ENCODE measurements at regions not wholly inside any gene's neighbourhood (a gene's known extent, or its start where the extent isn't known, plus 50 kb on each side); places are given as distances from the start of the nearest gene placed in this dataset.
"Not testable (repeated sequence)": the region's sequence is repeated elsewhere in the genome, so short reads cannot be mapped to it uniquely, and the experiment has no call there.

- DNase-seq (ENCODE audit: low read depth in 4 of 4, low spot score in 3 of 4): no peak
These were observed 178.3 kb downstream of the CHIC2 start for GRCh38 chr4:53886090-53886489.

DNA sequence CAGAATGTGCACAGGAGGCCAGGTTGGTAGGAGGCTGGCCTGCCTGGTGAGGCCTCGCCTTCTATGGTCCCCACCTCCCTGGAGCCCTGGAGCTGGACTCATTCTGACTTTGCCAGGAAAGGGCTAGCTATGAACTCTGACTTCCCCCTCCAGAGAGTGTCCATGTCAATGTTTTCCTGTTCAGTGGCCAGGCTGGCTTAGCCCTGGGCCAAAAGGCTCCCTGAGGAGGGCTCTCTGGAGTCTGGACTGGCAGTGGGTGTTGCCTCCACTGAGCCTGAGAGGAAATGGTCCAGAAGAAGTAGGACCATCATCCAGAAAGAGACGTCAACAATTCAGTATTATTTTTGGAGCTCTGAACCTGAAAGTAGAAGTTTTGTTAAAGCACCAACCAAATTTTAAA is 178.7 kb downstream of the CHIC2 start:
- DNase-seq (ENCODE audit: low read depth in 4 of 4, low spot score in 3 of 4): no peak

DNA sequence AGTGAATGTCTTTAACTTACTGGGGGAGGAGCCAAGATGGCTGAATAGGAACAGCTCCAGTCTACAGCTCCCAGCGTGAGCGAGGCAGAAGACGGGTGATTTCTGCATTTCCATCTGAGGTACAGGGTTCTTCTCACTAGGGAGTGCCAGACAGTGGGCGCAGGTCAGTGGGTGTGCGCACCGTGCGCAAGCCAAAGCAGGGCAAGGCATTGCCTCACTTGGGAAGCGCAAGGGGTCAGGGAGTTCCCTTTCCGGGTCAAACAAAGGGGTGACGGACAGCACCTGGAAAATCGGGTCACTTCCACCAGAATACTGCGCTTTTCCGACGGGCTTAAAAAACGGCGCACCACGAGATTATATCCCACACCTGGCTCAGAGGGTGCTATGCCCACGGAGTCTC is 187.3 kb downstream of the CHIC2 start:
- DNase-seq (ENCODE audit: low read depth in 4 of 4, low spot score in 3 of 4): not testable (repeated sequence)

- no peak for DNase-seq (ENCODE audit: low read depth in 4 of 4, low spot score in 3 of 4)
These were observed 198.3 kb downstream of the CHIC2 start for GRCh38 chr4:53866055-53866454.

DNA sequence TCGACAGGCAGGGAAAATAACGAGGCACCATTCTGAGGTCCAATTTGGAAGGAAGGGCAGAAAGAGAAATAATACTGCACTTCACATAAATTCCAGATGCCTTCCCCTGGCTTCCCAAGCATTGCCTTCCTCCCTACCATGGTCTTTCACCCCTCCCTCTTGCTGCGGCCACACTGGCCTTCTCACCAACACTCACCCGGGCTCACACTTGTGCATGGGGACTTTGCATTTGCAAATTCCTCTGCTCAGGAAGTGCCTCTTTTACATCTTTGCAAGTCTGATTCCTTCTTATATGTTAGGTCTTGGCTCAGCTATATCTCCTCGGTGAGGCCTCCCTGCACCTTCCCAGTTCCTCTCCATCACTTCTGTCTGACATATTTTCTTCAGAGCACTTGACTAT is 199.4 kb downstream of the CHIC2 start:
- no peak for DNase-seq (ENCODE audit: low read depth in 4 of 4, low spot score in 3 of 4)

DNA sequence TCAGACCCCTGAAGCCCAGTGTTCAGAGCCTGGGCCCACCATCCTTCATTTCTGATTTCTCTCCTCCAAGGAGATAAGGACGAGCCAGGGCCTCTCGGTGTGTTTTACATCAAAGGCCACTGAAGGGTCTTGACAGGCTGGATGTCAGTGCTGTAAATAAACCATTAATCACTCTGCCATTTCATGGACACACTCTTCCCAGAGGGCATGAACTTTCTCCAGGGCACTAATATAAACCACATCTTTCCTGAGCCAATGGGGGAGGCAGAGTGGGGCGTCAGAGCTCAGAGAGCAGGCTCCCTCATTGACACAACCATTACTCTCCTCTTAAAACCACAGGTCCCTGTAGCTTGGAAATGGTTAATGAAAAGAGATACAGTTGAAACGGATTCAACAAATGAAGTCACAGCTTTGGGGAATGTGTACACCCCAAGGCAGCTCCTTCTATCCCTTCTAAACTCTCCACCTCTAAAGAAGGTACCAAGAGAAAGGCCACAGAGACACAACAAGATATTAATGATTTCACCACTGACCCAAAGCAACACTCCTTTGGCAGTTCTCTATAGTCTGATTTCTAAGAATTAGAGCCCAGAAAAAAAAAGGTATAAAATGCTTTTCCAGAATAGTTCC is 200.6 kb downstream of the CHIC2 start:
- DNase-seq (ENCODE audit: low read depth in 4 of 4, low spot score in 3 of 4): no peak

GRCh38 chr4:53863158-53863557 is 201.2 kb downstream of the CHIC2 start:
- DNase-seq (ENCODE audit: low read depth in 4 of 4, low spot score in 3 of 4): peak in 1 of 4 donors; percentile 47

DNA sequence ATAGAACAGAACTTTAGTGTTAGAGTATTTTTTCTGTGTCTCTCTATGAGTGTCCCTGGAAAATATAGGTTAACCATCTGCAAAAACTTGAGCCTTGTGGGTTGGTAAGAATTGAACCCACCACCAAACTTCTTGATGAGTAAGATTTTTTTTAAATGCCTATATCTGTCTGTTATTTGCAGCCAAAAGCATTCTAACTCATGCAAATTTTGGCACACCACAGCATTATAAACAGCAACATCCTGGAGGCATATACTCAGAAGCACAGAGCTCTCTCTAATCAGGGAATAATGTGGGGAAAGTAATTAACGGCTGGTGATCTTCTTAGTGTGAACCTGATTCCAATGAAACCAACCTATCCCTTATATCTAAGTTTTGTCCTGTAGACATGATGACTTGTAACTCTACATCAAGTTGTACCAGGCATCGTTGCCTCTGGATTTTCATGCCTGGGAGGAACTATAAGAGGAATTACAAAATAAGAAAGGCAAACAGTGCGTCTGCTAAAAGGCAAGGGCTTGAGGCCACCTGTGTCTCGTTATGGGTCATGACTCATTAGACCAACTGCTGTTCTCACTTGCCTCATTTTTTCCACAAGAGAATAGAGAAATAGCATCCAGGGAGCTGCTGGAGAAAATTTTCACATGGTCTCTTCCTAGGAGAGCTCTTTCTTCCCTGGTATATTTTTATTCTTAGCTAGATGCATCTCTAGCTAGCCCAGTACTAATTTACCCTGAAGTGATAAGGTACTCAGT is 202.4 kb downstream of the CHIC2 start:
- DNase-seq (ENCODE audit: low read depth in 4 of 4, low spot score in 3 of 4): no peak

GRCh38 chr4:53859305-53859704 is 205.1 kb downstream of the CHIC2 start:
- no peak for DNase-seq (ENCODE audit: low read depth in 4 of 4, low spot score in 3 of 4)

DNA sequence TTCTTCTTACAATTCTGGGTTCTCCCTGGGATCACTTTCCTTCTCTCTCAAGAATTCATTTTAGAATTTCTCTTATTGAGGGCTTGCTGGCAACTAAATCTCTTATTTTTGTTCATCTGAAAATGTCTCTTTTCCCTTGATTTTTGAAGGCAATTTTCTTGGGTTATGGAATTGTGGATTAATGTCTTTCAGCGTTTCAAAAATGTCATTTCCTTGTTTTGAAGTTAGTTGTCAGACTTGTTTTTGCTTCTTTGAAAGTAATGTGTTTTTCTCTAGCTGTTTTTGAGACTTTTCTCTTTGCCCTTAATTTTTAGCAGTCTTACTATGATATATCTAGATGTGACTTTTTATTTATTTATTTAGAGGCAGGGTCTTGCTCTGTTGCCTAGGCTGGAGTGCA is 205.7 kb downstream of the CHIC2 start:
- DNase-seq (ENCODE audit: low read depth in 4 of 4, low spot score in 3 of 4): no peak

DNA sequence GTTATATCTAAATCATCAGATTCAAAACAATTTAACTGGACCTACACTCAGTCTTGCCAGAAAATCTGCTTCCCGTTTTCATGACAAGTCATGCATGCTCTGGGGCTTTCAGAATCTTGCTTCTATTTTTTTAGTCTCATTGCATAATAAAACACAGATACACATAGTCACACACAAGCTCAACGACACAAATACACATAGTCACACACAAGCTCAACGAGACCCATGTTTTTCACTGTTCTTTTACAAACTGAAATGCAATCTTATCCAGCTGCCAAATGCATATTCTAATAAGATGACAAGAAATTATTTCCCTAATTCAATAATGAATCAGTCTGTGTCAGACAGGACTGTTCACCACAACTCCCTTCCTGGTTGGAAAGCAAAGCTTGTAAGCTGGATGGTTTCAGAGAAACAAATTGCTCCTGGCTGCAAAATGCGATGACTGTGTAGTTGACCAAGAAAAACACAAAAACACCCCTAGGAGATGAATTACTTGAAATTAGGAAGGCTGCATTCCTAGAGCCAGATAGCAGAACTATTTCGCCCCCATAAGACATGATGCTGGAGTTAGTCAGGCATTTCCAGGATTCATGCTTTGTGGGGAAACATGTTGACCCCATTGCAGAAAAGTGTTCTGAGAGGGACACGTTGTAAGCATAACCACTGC is 208.7 kb downstream of the CHIC2 start:
- DNase-seq (ENCODE audit: low read depth in 4 of 4, low spot score in 3 of 4): no peak

DNA sequence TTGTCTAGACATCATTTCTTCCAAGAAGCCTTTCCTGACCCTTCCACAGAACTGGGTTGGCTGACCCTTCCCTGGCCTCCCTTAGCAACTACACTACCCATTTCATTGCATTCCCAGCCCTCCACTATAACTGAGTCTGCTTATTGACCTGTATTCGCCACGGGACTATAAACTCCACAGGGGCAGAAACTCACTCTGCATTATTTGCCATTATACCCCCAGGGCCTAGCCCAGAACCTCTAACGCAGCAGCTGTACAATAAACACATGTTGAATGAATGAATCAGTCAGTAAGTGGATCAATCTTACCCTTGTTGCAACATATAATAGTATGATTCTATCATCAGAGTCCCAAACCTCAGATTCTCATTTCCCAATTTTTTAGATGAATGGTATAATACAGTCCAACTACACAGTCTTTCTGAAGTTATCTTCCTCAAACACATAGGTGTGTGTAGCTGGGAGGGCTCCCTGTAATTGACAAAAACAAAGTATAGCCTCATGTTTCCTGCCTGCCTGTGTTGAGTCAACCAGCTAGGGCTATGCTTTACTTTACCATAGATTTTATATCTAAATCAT is 209.3 kb downstream of the CHIC2 start:
- DNase-seq (ENCODE audit: low read depth in 4 of 4, low spot score in 3 of 4): no peak

DNA sequence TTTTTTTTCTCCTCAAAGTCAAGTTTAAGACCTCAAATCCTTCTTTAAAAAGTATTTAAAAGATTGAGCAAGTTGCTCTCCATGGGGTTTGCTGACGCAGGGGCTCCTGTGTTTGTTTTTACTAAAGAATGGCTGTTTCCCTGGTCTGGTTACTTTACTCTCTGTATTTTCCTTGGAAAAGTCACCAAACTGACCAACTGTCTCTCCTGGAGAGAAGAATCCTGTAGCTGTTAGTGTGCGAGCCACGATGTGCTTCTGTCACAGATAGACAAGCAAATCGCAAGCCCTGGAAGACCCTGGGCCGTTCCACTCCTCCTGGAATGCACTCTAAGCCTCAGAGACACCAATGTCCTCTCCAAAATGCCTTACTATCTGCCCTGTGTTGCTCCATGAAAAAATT is 212.1 kb downstream of the CHIC2 start:
- no peak for DNase-seq (ENCODE audit: low read depth in 4 of 4, low spot score in 3 of 4)

DNA sequence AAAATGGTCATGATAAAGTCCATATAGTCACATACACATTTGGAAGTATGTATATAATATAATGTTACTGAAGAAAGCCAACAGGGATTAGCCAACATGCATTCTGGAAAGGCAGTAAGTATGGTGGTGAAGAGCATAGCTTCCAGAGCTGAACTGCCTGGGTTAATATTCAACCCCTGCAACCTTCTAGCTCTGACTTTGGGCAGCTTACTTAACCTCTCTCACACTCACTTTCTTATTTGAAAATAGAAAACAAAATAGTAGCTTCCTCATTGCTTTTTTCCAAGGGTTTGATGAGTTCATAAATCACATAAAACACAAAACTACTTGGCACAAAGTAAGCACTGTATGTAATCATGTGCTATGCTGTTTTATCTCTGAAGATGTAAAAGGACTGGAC is 216.4 kb downstream of the CHIC2 start:
- no peak for DNase-seq (ENCODE audit: low read depth in 4 of 4, low spot score in 3 of 4)

GRCh38 chr4:53844551-53844950 is 219.9 kb downstream of the CHIC2 start:
- DNase-seq (ENCODE audit: low read depth in 4 of 4, low spot score in 3 of 4): no peak

- no peak for DNase-seq (ENCODE audit: low read depth in 4 of 4, low spot score in 3 of 4)
These were observed 220.3 kb downstream of the CHIC2 start for GRCh38 chr4:53844133-53844532.

- DNase-seq (ENCODE audit: low read depth in 4 of 4, low spot score in 3 of 4): no peak
These were observed 222.7 kb downstream of the CHIC2 start for GRCh38 chr4:53841711-53842110.

DNA sequence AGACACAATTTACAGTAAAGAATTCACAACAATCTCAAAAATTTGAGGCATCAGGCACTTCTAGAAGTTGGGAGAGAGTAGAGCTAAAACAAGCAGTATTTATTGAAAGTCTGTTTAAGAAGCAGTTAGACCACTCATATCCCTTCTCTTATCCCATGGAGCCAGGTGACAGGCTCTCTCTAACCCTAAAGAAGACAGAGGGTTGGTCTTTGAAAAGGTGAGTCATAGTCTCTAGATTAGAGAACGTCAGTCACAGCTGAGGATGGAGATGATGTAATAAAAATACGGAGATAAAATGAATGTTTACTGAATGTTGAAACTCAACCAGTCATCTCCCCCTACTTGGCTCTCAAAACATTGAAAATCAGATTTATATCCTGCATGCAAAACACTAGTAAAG is 223.8 kb downstream of the CHIC2 start:
- no peak for DNase-seq (ENCODE audit: low read depth in 4 of 4, low spot score in 3 of 4)

DNA sequence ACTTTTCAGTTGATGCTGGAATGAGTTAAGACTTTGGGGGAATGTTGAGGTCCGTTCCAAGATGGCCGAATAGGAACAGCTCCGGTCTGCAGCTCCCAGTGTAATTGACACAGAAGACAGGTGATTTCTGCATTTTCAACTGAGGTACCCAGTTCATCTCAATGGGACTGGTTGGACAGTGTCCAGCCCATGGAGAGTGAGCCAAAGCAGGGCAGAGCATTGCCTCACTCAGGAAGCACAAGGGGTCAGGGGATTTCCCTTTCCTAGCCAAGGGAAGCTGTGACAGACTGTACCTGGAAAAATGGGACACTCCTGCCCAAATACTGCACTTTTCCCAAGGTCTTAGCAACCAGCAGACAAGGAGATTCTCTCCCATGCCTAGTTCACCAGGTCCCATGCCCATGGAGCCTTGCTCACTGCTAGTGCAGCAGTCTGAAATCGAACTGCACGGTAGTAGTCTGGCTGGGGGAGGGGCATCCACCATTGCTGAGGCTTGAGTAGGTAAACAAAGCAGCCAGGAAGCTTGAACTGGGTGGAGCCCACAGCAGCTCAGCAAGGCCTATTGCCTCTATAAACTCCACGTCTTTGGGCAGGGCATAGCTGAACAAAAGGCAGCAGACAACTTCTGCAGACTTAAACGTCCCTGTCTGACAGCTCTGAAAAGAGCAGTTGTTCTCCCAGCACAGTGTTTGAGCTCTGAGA is 231.0 kb downstream of the CHIC2 start:
- not testable (repeated sequence) for DNase-seq (ENCODE audit: low read depth in 4 of 4, low spot score in 3 of 4)

DNA sequence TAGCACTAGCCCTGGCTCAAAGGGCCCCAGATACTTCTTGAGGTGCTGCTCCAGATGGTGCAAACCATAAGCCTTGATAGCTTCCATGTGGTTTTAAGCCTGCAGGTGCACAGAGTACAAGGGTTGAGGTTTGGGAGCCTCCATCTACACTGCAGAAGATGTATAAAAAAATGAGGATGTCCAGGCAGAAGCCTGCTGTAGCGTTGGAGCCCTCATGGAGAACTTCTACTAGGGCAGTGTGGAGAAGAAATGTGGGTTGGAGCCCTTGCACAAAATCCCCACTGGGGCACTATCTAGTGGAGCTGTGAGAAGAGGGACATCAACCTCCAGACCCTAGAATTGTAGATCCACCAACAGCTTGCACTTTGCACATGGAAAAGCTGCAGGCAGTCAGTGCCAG is 231.9 kb downstream of the CHIC2 start:
- DNase-seq (ENCODE audit: low read depth in 4 of 4, low spot score in 3 of 4): no peak

GRCh38 chr4:53830511-53830910 is 233.9 kb downstream of the CHIC2 start:
- DNase-seq (ENCODE audit: low read depth in 4 of 4, low spot score in 3 of 4): no peak
